ENCODE measurements at regions not wholly inside any gene's neighbourhood (a gene's known extent, or its start where the extent isn't known, plus 50 kb on each side); places are given as distances from the start of the nearest gene placed in this dataset.
A peak's percentile ranks its signal among the peaks of the same experiment; 100 is the strongest.

DNA sequence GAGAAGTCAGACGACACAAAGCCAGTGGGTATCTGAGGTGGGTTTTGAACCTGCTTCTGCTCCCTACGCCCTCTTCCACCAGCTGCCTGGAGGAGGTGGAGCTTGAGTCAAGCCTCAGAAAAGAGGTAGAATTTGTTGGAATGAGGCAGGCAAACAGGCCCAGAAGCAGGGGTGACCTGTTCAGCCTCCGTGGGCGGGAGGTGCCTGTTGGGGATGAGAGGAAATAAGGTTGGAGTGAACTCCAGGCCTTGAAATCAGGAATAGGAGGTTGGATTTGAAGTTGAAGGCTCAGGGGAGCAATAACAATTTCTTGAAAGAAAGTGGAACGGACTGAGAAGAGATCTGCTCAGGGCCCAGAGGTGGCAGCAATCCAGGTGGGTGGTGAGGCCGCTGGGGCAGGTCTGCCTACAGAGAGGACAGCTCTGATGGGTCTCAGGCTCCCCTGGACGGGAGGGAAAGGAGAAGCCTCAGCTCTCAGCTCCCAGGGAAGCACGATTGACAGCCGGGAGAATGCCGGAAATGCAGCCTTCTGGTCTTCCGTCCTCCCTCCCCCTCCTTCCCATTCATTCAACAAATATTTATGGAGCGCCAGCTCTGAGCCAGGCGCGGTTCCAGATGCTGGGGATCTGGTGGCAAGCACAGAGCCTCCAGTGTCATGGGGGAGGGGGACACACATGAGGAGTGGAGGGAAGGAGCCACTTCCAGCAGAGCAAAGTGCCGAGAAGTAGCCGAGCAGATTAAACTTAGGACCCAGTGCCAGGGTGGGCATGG is 61.9 kb upstream of the CIBAR2 start:
- intact Hi-C loops (cut with micrococcal nuclease; ENCODE audit: unreplicated experiment) = loop anchor here (5.0 kb wide), 1 partner anchor 57 kb away; no protein-coding TSS in a partner anchor
- H4K20me1 ChIP-seq (ENCODE audit: insufficient read depth, low read length) = peaks cover 29% of the 10 kb centered on the region; the same call in 1 of the 2 replicates
- no TSS peak for BruUV-seq (replicated peaks)
- DNase-seq (ENCODE audit: low spot score) (peak; percentile 53), ATAC-seq (peak; percentile 12), FAIRE-seq (no peak)
- in situ Hi-C loops (cut with HindIII; ENCODE audit: extremely low pct_ligation_motif_present, low pct_unique_long_range_greater_than_20kb) = no loop called here
- peak overlapping the region in 1 of 3 experiments; percentile 53; a peak in 1 of 6 replicates for H3K4me3 ChIP-seq (replicated peaks in 1 of 3; ENCODE audit: insufficient read depth in 1 of 3, low read depth in 2 of 3, low read length in 3 of 3)
- H3K79me2 ChIP-seq (ENCODE audit: insufficient read depth, low read length) = peaks cover 8% of the 10 kb centered on the region
- H3K4me2 ChIP-seq (ENCODE audit: low read depth, low read length) = peak overlapping the region; percentile 90
- no peak overlapping the region for H2AFZ ChIP-seq (ENCODE audit: low read length)
- WGBS (ENCODE audit: low lambda C conversion rate) = 38% methylated on average over 16 of the region's 16 CpGs
- peak overlapping the region; percentile 19; the same call in 1 of the 2 replicates for H3K9ac ChIP-seq (ENCODE audit: insufficient read depth, low read depth, low read length)
- H3K36me3 ChIP-seq (replicated peaks in 1 of 2; ENCODE audit: control insufficient read depth in 1 of 2, insufficient read depth in 2 of 2, low read length in 2 of 2) = no peaks in the 10 kb centered on the region
- POLR2A ChIA-PET = interaction anchor here (2.0 to 6.6 kb wide), 3 partner anchors 15 to 38 kb away, joined by 6 to 39 read pairs (median 34); no protein-coding TSS in a partner anchor
- peaks cover 59% of the 10 kb centered on the region for H3K4me1 ChIP-seq (ENCODE audit: insufficient read depth, low read length)
- no peaks in the 10 kb centered on the region for H3K9me3 ChIP-seq (ENCODE audit: low read length)
- CTCF ChIA-PET (ENCODE audit: low intra/inter-chr PET ratio, low total read pairs) = no interaction called here
- H3K27me3 ChIP-seq (ENCODE audit: control insufficient read depth in 1 of 2, insufficient read depth in 2 of 2, low read length in 2 of 2) = peaks cover 13 to 32% of the 10 kb centered on the region in 2 experiments; a peak in 4 of 5 replicates
- H3K27ac ChIP-seq (ENCODE audit: extremely low read length, insufficient read depth, low read length) = no peak overlapping the region
- TF ChIP-seq, protein P1, sequence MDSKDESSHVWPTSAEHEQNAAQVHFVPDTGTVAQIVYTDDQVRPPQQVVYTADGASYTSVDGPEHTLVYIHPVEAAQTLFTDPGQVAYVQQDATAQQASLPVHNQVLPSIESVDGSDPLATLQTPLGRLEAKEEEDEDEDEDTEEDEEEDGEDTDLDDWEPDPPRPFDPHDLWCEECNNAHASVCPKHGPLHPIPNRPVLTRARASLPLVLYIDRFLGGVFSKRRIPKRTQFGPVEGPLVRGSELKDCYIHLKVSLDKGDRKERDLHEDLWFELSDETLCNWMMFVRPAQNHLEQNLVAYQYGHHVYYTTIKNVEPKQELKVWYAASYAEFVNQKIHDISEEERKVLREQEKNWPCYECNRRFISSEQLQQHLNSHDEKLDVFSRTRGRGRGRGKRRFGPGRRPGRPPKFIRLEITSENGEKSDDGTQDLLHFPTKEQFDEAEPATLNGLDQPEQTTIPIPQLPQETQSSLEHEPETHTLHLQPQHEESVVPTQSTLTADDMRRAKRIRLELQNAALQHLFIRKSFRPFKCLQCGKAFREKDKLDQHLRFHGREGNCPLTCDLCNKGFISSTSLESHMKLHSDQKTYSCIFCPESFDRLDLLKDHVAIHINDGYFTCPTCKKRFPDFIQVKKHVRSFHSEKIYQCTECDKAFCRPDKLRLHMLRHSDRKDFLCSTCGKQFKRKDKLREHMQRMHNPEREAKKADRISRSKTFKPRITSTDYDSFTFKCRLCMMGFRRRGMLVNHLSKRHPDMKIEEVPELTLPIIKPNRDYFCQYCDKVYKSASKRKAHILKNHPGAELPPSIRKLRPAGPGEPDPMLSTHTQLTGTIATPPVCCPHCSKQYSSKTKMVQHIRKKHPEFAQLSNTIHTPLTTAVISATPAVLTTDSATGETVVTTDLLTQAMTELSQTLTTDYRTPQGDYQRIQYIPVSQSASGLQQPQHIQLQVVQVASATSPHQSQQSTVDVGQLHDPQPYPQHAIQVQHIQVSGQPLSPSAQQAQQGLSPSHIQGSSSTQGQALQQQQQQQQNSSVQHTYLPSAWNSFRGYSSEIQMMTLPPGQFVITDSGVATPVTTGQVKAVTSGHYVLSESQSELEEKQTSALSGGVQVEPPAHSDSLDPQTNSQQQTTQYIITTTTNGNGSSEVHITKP (CRISPR knock-in tag; IDR thresholded peaks at IDR 0.05; ENCODE audit: low read depth) = no peak
- TF ChIP-seq RXRB (CRISPR knock-in tag; IDR thresholded peaks at IDR 0.05; ENCODE audit: borderline replicate concordance) (peak; percentile 31; the same call in 1 of the 2 replicates), KLF13 (CRISPR knock-in tag; IDR thresholded peaks at IDR 0.05) (no peak), GABPA (IDR thresholded peaks at IDR 0.05; ENCODE audit: low read depth, low read length) (peak; percentile 44; the same call in 1 of the 2 replicates), GABPA (CRISPR knock-in tag; IDR thresholded peaks at IDR 0.05; ENCODE audit: low read depth) (peak; percentile 81), JDP2 (CRISPR knock-in tag; IDR thresholded peaks at IDR 0.05; ENCODE audit: borderline replicate concordance) (no peak), ZNF460 (CRISPR knock-in tag; IDR thresholded peaks at IDR 0.05; ENCODE audit: borderline replicate concordance) (no peak), SMARCE1 (IDR thresholded peaks at IDR 0.05; ENCODE audit: borderline replicate concordance) (no peak), ZNF614 (CRISPR knock-in tag; IDR thresholded peaks at IDR 0.05; ENCODE audit: borderline replicate concordance) (0 out of 2 replicates have a peak, but pooled peaks have one; percentile 22), YEATS2 (CRISPR knock-in tag; IDR thresholded peaks at IDR 0.05; ENCODE audit: borderline replicate concordance) (peak; percentile 39; the same call in 1 of the 2 replicates), MLLT10 (CRISPR knock-in tag; IDR thresholded peaks at IDR 0.05) (no peak)
- TF ChIP-seq, protein P2, sequence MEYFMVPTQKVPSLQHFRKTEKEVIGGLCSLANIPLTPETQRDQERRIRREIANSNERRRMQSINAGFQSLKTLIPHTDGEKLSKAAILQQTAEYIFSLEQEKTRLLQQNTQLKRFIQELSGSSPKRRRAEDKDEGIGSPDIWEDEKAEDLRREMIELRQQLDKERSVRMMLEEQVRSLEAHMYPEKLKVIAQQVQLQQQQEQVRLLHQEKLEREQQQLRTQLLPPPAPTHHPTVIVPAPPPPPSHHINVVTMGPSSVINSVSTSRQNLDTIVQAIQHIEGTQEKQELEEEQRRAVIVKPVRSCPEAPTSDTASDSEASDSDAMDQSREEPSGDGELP (IDR thresholded peaks at IDR 0.05; ENCODE audit: borderline replicate concordance, low read depth) = peak; percentile 29; the same call in 1 of the 2 replicates
- TF ChIP-seq, protein P3, sequence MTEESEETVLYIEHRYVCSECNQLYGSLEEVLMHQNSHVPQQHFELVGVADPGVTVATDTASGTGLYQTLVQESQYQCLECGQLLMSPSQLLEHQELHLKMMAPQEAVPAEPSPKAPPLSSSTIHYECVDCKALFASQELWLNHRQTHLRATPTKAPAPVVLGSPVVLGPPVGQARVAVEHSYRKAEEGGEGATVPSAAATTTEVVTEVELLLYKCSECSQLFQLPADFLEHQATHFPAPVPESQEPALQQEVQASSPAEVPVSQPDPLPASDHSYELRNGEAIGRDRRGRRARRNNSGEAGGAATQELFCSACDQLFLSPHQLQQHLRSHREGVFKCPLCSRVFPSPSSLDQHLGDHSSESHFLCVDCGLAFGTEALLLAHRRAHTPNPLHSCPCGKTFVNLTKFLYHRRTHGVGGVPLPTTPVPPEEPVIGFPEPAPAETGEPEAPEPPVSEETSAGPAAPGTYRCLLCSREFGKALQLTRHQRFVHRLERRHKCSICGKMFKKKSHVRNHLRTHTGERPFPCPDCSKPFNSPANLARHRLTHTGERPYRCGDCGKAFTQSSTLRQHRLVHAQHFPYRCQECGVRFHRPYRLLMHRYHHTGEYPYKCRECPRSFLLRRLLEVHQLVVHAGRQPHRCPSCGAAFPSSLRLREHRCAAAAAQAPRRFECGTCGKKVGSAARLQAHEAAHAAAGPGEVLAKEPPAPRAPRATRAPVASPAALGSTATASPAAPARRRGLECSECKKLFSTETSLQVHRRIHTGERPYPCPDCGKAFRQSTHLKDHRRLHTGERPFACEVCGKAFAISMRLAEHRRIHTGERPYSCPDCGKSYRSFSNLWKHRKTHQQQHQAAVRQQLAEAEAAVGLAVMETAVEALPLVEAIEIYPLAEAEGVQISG (CRISPR knock-in tag; IDR thresholded peaks at IDR 0.05) = no peak
- TF ChIP-seq, protein P4, sequence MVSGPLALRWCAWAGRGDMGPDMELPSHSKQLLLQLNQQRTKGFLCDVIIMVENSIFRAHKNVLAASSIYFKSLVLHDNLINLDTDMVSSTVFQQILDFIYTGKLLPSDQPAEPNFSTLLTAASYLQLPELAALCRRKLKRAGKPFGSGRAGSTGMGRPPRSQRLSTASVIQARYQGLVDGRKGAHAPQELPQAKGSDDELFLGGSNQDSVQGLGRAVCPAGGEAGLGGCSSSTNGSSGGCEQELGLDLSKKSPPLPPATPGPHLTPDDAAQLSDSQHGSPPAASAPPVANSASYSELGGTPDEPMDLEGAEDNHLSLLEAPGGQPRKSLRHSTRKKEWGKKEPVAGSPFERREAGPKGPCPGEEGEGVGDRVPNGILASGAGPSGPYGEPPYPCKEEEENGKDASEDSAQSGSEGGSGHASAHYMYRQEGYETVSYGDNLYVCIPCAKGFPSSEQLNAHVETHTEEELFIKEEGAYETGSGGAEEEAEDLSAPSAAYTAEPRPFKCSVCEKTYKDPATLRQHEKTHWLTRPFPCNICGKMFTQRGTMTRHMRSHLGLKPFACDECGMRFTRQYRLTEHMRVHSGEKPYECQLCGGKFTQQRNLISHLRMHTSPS (CRISPR knock-in tag; IDR thresholded peaks at IDR 0.05; ENCODE audit: low read depth) = 0 out of 2 replicates have a peak, but pooled peaks have one; percentile 42
